OCI-M2 (cell line): ENCODE measurements at regions not wholly inside any gene's neighbourhood (a gene's known extent, or its start where the extent isn't known, plus 50 kb on each side); places are given as distances from the start of the nearest gene placed in this dataset.

ENCODE experiments used
- DNase-seq: peaks from one replicate; lab custom pipeline; 2025; ENCODE audit not compliant: unreplicated experiment; lab: John Stamatoyannopoulos, UW

GRCh38 chr18:46374850-46375249, 270.7 kb downstream of the HAUS1 start:
- DNase-seq = no peak

GRCh38 chr18:46377557-46377956, 273.4 kb downstream of the HAUS1 start:
- DNase-seq = no peak

GRCh38 chr18:46378126-46378863, 274.1 kb downstream of the HAUS1 start:
- no peak for DNase-seq

GRCh38 chr18:46378864-46379207, 274.7 kb downstream of the HAUS1 start:
- no peak for DNase-seq

GRCh38 chr18:46379323-46379950, 275.3 kb downstream of the HAUS1 start:
- DNase-seq = no peak

- no peak for DNase-seq
These were observed 271.9 kb downstream of the LOXHD1 start for GRCh38 chr18:46385124-46385523.

GRCh38 chr18:46386788-46387187, 270.2 kb downstream of the LOXHD1 start:
- DNase-seq = no peak

- no peak for DNase-seq
These were observed 269.4 kb downstream of the LOXHD1 start for GRCh38 chr18:46387441-46388131.

GRCh38 chr18:46388286-46388685, 268.7 kb downstream of the LOXHD1 start:
- no peak for DNase-seq

GRCh38 chr18:46392576-46392975, 264.4 kb downstream of the LOXHD1 start:
- no peak for DNase-seq

GRCh38 chr18:46393230-46393629, 263.8 kb downstream of the LOXHD1 start:
- no peak for DNase-seq

GRCh38 chr18:46393961-46394360, 263.1 kb downstream of the LOXHD1 start:
- no peak for DNase-seq

- no peak for DNase-seq
These were observed 261.2 kb downstream of the LOXHD1 start for GRCh38 chr18:46395795-46396194.

- DNase-seq = no peak
These were observed 259.8 kb downstream of the LOXHD1 start for GRCh38 chr18:46397174-46397573.

- no peak for DNase-seq
These were observed 259.0 kb downstream of the LOXHD1 start for GRCh38 chr18:46398005-46398404.

GRCh38 chr18:46398625-46399024, 258.4 kb downstream of the LOXHD1 start:
- DNase-seq = no peak

GRCh38 chr18:46399303-46399702, 257.7 kb downstream of the LOXHD1 start:
- DNase-seq = no peak

- DNase-seq = no peak
These were observed 256.6 kb downstream of the LOXHD1 start for GRCh38 chr18:46400449-46400848.

- no peak for DNase-seq
These were observed 255.4 kb downstream of the LOXHD1 start for GRCh38 chr18:46401486-46402070.

- DNase-seq = no peak
These were observed 254.6 kb downstream of the LOXHD1 start for GRCh38 chr18:46402396-46402795.

- no peak for DNase-seq
These were observed 254.1 kb downstream of the LOXHD1 start for GRCh38 chr18:46402945-46403344.
